Psoas muscle (tissue), 7 donors: ENCODE measurements at regions not wholly inside any gene's neighbourhood (a gene's known extent, or its start where the extent isn't known, plus 50 kb on each side); places are given as distances from the start of the nearest gene placed in this dataset.

Source experiments
- ATAC-seq, 4 donors: fragments of 200-7000 bp; cut with Tn5 transposase; one replicate each; pipeline ENCODE4 v1.9.1; 2020; ENCODE audit warnings: moderate library complexity in 3 of 4, mild to moderate bottlenecking in 2 of 4
- DNase-seq, 2 donors: peaks; one replicate each; pipeline ENCODE4 v3.0.0-alpha.2; 2020
- H3K27ac ChIP-seq: fragments of 200-600 bp; one replicate; pipeline ENCODE4 v1.8.0; 2022
- H3K27me3 ChIP-seq, 3 donors: fragments of 200-600 bp in 1 of 3; one replicate each; pipeline versions ENCODE4 v1.6.1 to v1.8.0; 2013 to 2022; ENCODE audit warnings: low read length in 2 of 3, mild to moderate bottlenecking in 2 of 3, moderate library complexity in 1 of 3; ENCODE audit not compliant: insufficient read depth in 3 of 3
- H3K36me3 ChIP-seq, 2 donors: fragments of 200-600 bp in 1 of 2; one replicate each; pipeline versions ENCODE4 v1.6.1 to v1.8.0; 2013 to 2022; ENCODE audit warnings: low read depth in 1 of 2, mild to moderate bottlenecking in 1 of 2, moderate library complexity in 1 of 2; ENCODE audit not compliant: insufficient read depth in 1 of 2
- H3K4me1 ChIP-seq: fragments of 200-600 bp; one replicate; pipeline ENCODE4 v1.8.0; 2022
- H3K4me3 ChIP-seq: fragments of 200-600 bp; one replicate; pipeline ENCODE4 v1.8.0; 2022; ENCODE audit warnings: mild to moderate bottlenecking
- H3K9me3 ChIP-seq: fragments of 200-600 bp; one replicate; pipeline ENCODE4 v1.8.0; 2022
- WGBS, 3 donors: extraction: QIAGEN DNeasy Blood & Tissue Kit; methylation state at CpG; one replicate each; pipeline versions ENCODE4 v1.1.6 to v1.1.7; 2013; 5-methylcytosine and 5-hydroxymethylcytosine counted together
- intact Hi-C, 2 donors: fragments of 100-400 bp; cut with DNase I; formaldehyde crosslinking; loops; one replicate each; pipeline versions ENCODE4 v1.11.0 to v1.14.2; 2022
- TF ChIP-seq, protein P1 (sequence below): fragments of 200-600 bp; IDR thresholded peaks from one replicate; pipeline ENCODE4 v1.8.0; 2022; ENCODE audit warnings: antibody characterized with exemption
- donor health status: healthy with polysubstance abuse.
- donor health status: DM: no; HTN: no; CAD: no; lungs with moderate emphysema.
- donor health status: Bipolar disorder and iron deficiency.
- donor health status: healthy.
- donor health status: DM: yes; HTN: yes; CAD: no.
- donor health status: DM: no; HTN: no; CAD: no.
- donor health status: DM: yes; HTN: yes; CAD: no.

- DNase-seq (no peak), ATAC-seq (no peak)
- TF ChIP-seq, protein P1, sequence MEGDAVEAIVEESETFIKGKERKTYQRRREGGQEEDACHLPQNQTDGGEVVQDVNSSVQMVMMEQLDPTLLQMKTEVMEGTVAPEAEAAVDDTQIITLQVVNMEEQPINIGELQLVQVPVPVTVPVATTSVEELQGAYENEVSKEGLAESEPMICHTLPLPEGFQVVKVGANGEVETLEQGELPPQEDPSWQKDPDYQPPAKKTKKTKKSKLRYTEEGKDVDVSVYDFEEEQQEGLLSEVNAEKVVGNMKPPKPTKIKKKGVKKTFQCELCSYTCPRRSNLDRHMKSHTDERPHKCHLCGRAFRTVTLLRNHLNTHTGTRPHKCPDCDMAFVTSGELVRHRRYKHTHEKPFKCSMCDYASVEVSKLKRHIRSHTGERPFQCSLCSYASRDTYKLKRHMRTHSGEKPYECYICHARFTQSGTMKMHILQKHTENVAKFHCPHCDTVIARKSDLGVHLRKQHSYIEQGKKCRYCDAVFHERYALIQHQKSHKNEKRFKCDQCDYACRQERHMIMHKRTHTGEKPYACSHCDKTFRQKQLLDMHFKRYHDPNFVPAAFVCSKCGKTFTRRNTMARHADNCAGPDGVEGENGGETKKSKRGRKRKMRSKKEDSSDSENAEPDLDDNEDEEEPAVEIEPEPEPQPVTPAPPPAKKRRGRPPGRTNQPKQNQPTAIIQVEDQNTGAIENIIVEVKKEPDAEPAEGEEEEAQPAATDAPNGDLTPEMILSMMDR: no peak
- Histone ChIP-seq H3K9me3 (no peaks in the 10 kb centered on the region), H3K36me3 (no peaks in the 10 kb centered on the region), H3K27me3 (no peaks in the 10 kb centered on the region), H3K27ac (no peak overlapping the region), H3K4me1 (no peaks in the 10 kb centered on the region), H3K4me3 (no peak overlapping the region)
- 26 to 34% (median 31%) methylated on average over 1 of the region's 1 CpG for WGBS, 3 donors
- intact Hi-C loops: no loop called here
Observed at GRCh38 chr4:132063829-132064228, 1085.3 kb upstream of the PCDH10 start.

GRCh38 chr4:132065940-132066495 is 1083.1 kb upstream of the PCDH10 start:
- ATAC-seq (no peak), DNase-seq (no peak)
- TF ChIP-seq, protein P1: no peak

GRCh38 chr4:132071815-132072214 is 1077.3 kb upstream of the PCDH10 start:
- no peaks in the 10 kb centered on the region for H3K9me3 ChIP-seq
- TF ChIP-seq, protein P1: no peak
- no peak for DNase-seq
- ATAC-seq: no peak
- H3K27ac ChIP-seq: no peak overlapping the region
- H3K4me3 ChIP-seq: no peak overlapping the region
- WGBS, 3 donors: 86 to 93% (median 89%) methylated on average over 1 of the region's 1 CpG
- intact Hi-C loops: no loop called here
- H3K4me1 ChIP-seq: no peaks in the 10 kb centered on the region
- H3K27me3 ChIP-seq: no peaks in the 10 kb centered on the region
- H3K36me3 ChIP-seq: no peaks in the 10 kb centered on the region

More at GRCh38 chr4:132065940-132066495, 1083.1 kb upstream of the PCDH10 start:
- H3K9me3 ChIP-seq: no peaks in the 10 kb centered on the region
- no peak overlapping the region for H3K4me3 ChIP-seq
- intact Hi-C loops: no loop called here
- H3K27me3 ChIP-seq: no peaks in the 10 kb centered on the region
- no peaks in the 10 kb centered on the region for H3K4me1 ChIP-seq
- no peak overlapping the region for H3K27ac ChIP-seq
- WGBS, 3 donors: 49 to 67% (median 60%) methylated on average over 2 of the region's 2 CpGs
- no peaks in the 10 kb centered on the region for H3K36me3 ChIP-seq

DNA sequence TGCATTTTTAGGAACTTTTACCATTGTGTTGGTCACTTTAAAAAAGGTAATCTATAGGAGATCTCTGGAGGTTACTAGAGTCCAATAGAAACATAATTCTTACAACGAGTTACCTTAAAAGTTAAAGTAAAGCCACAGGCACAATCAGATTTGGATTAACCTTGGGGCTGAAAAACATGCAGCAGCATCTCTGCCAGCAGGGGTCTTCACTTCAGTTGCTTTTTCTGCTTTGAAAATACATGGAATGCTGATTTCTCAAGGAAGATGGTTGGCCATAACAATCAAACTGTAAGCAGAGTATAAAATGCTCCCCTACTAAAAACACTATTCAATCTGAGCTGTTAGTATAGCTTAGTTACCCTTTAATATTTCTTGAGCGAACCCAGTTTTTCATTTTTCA is 1072.3 kb upstream of the PCDH10 start:
- no peaks in the 10 kb centered on the region for H3K4me1 ChIP-seq
- ATAC-seq: no peak
- TF ChIP-seq, protein P1: no peak
- intact Hi-C loops: no loop called here
- no peak overlapping the region for H3K27ac ChIP-seq
- WGBS, 3 donors: 72 to 85% (median 84%) methylated on average over 2 of the region's 2 CpGs
- DNase-seq: no peak
- no peak overlapping the region for H3K4me3 ChIP-seq
- no peaks in the 10 kb centered on the region for H3K36me3 ChIP-seq
- H3K9me3 ChIP-seq: no peaks in the 10 kb centered on the region
- no peaks in the 10 kb centered on the region for H3K27me3 ChIP-seq

DNA sequence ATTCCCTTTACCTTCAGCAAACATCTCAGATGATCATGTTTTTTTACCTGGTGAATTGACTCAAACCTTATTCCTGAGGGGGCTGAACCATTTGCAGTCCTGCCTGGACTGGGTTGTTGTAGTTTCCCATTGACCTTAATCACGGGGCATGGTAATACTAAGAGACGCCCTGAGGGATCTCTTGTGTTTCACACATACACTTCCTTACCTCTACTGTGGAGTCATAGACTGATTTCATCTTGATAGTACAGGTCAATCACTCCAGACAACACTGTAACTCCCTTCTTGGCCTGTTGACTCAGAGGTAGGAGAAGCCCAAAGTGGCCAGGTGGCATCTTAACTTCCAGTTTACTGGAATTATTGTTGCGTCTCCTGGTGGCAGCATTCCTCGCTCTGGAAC is 1064.0 kb upstream of the PCDH10 start:
- H3K9me3 ChIP-seq: no peaks in the 10 kb centered on the region
- no peak overlapping the region for H3K4me3 ChIP-seq
- H3K27ac ChIP-seq: no peak overlapping the region
- DNase-seq: no peak
- WGBS, 3 donors: 68 to 77% (median 68%) methylated on average over 4 of the region's 4 CpGs
- no peaks in the 10 kb centered on the region for H3K27me3 ChIP-seq
- intact Hi-C loops: no loop called here
- ATAC-seq: no peak
- TF ChIP-seq, protein P1: no peak
- H3K4me1 ChIP-seq: no peaks in the 10 kb centered on the region
- H3K36me3 ChIP-seq: no peaks in the 10 kb centered on the region
